WI38 (cell line): ENCODE measurements at regions not wholly inside any gene's neighbourhood (a gene's known extent, or its start where the extent isn't known, plus 50 kb on each side); places are given as distances from the start of the nearest gene placed in this dataset.
"Not testable (repeated sequence)": the region's sequence is repeated elsewhere in the genome, so short reads cannot be mapped to it uniquely, and the experiment has no call there.

Experiments used
- H3K4me3 ChIP-seq: 2 replicates; pipeline ENCODE4 v1.5.1; 2011; ENCODE audit warnings: low read depth, mild to moderate bottlenecking, control low read depth, low read length
- TF ChIP-seq, protein P1 (sequence below): IDR thresholded peaks from 2 replicates; pipeline ENCODE4 v1.5.1; 2012; ENCODE audit warnings: low read depth, mild to moderate bottlenecking, control low read depth, low read length

DNA sequence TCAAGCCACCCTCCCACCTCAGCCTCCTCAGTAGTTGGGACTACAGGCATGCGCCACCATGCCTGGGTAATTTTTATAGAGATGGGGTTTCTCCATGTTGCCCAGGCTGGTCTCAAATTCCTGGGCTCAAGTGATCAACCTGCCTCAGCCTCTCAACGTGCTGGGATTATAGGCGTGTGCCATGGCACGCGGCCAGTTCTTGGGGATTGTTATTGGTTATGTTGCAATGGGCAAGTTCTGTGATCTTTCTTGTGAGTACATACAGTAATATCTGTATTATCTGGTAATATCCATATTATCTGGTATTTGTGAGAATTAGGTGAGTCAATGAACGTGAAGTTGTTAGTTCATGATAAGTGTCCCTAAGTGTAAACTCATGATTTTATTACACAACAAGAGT is 90.3 kb upstream of the TBL1X start:
- H3K4me3 ChIP-seq = no peak overlapping the region
- TF ChIP-seq, protein P1, sequence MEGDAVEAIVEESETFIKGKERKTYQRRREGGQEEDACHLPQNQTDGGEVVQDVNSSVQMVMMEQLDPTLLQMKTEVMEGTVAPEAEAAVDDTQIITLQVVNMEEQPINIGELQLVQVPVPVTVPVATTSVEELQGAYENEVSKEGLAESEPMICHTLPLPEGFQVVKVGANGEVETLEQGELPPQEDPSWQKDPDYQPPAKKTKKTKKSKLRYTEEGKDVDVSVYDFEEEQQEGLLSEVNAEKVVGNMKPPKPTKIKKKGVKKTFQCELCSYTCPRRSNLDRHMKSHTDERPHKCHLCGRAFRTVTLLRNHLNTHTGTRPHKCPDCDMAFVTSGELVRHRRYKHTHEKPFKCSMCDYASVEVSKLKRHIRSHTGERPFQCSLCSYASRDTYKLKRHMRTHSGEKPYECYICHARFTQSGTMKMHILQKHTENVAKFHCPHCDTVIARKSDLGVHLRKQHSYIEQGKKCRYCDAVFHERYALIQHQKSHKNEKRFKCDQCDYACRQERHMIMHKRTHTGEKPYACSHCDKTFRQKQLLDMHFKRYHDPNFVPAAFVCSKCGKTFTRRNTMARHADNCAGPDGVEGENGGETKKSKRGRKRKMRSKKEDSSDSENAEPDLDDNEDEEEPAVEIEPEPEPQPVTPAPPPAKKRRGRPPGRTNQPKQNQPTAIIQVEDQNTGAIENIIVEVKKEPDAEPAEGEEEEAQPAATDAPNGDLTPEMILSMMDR = no peak

DNA sequence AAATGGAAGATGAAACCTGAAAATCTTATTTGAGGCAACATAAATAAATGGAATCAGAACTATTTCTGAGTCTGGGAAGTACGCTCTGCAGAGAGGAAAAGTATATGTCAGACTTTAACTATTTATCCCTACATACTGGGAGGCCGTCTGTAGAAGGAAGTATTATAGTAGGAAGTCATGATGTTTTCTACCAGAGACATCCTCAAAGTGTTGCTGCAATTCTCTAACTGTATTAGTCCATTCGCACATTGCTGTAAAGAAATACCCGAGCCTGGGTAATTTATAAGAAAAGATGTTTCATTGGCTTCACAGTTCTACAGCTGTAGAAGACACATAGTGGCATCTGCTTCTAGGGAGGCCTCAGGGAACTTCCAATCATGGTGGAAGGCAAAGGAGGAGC is 88.7 kb upstream of the TBL1X start:
- H3K4me3 ChIP-seq = no peak overlapping the region
- TF ChIP-seq, protein P1 = no peak

DNA sequence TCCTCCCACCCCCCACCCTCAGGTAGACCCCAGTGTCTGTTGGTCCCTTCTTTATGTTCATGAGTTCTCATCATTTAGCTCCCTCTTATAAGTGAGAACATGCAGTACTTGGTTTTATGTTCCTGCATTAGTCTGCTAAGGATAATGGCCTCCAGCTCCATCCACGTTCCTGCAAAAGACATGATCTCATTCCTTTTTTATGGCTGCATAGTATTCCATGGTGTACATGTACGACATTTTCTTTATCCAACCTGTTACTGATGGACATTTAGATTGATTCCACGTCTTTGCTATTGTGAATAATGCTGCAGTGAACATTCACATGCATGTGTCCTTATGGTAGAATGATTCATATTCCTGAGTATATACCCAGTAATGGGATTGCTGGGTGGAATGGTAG is 87.6 kb upstream of the TBL1X start:
- not testable (repeated sequence) for H3K4me3 ChIP-seq

DNA sequence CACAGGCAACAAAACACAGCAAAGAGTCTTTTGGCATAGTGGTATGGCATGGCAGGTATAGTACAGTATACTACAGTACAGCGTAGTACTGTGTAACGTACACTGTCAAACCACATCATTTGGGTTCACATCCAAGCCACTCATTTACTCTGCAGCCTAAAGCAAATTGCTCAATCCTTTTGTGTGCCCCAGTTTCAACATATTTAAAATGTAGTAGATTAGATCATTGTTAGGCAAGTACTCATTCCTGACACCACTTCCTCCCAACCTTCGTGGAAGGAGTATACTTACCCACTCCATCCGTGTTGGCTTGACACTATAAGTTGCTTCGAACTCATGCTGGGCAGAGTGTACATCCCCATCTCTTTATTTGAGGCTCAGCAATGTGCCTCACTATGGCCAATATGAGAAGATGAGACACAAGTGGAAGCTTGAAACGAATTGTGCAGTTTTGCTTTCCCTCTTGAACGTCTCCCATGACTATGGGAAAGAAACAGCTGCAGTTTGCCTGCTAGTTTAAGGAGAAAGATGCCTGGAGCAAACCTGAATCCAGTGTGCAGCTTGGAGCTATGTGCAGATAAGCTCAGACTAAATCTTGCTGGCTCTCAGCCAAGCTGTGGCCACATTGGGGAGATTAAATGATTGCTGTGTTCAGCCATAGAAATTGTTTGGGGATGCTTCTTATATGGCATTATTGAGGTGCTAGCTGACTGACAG is 85.7 kb upstream of the TBL1X start:
- H3K4me3 ChIP-seq = no peak overlapping the region
- TF ChIP-seq, protein P1 = no peak

DNA sequence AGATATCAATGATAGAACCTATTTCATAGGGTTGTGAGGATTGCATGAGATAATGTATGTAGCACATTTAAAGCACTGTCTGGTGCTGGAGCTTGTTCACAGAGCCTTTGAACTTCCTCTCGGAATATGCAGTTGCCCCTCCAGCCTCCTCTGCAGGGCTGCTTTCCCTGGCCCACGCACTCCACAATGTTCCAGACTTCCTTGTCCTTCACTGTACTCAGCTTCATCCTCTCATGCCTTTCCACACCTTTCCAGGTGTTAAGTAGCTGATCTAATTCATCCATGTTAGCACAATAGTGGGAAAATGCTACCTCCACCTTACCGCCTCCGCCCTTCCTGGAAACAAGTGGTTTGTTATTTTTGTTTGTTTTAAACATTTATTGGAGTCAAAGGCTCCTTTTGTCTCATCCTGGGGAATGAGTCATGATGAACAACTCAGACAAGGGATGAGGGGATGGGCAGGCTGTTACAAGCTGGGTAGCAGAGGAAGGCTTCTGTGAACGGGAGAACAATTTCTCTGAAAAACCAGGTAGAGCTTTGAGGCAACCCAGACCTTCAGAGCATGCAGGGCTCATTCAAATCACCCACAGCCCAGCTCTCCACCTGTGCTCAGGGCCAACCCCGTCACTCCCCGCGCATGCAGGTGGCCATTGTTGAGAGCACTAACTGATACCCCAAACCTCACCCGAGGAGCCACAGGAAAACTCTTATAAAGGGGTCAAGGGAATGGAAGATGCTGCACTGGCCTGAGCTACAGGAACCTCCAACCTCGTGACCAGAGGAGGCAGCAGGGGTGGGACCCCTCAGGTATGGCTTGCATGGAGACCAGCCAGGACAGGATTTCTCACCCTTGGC is 84.9 kb upstream of the TBL1X start:
- no peak overlapping the region for H3K4me3 ChIP-seq
- TF ChIP-seq, protein P1 = no peak

DNA sequence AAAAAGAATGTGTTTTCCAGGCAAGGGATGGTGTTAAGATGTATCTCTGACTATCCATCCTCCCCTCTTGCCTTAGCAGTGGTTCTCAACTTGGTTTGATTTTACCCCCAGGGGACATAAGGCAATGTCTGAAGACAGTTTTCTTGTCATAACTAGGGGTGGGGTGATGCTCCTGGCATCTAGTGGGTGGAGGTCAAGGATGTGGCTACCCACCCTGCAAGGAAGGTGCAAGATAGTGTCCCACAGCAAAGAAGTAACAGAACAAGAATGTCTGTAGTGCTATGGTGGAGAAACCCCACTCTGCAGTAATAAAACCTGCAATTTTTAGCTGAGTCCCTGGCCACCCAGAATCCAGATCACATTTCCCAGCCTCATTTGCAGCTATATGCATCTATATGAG is 81.2 kb upstream of the TBL1X start:
- H3K4me3 ChIP-seq = no peak overlapping the region

DNA sequence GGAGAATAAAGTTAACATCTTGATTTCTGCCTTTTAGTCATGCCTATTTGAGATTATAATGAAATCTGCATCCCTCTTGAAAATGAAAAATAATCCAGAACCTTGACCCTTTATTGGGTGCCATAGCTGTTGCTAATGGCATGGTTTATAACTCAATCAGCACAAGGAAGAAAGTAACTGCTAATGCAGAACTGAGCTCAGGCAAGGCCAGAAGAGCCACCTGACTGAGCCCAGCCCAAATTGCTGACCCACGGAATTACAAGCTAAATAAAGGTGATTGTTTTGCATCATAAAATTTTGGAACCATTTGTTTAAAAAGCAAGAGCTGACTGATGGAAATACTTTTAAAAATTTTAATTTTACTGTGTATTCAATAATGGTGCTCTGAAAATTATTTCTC is 76.4 kb upstream of the TBL1X start:
- no peak overlapping the region for H3K4me3 ChIP-seq
- TF ChIP-seq, protein P1 = no peak

More for the DNA sequence above, 81.2 kb upstream of the TBL1X start:
- TF ChIP-seq, protein P1 = no peak
